GM19240 (cell line): ENCODE measurements at regions not wholly inside any gene's neighbourhood (a gene's known extent, or its start where the extent isn't known, plus 50 kb on each side); places are given as distances from the start of the nearest gene placed in this dataset.

ENCODE experiments used
- DNase-seq: peaks from one replicate; pipeline ENCODE4 v3.0.0; 2011; ENCODE audit warnings: low spot score; ENCODE audit not compliant: insufficient read length

DNA sequence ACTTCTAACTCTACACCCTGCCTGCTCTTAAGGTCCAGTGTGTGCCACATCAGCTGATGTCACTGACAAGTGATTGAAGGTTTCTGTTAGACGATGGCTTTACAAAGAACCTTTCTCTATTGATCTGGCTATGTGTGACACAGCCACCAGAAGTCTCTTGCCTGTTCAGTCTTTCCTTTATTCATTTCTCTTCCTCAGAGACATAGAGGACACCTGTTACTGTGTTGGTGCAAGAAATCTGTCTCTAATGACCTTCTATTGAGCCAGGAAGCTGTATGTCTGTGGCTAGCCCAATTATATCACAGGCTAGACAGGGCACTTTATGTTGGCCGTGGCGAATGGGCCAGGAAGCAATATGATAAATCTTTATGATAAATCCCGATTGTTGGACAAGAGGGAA lies 173.3 kb upstream of the GAP43 start:
- DNase-seq: no peak

DNA sequence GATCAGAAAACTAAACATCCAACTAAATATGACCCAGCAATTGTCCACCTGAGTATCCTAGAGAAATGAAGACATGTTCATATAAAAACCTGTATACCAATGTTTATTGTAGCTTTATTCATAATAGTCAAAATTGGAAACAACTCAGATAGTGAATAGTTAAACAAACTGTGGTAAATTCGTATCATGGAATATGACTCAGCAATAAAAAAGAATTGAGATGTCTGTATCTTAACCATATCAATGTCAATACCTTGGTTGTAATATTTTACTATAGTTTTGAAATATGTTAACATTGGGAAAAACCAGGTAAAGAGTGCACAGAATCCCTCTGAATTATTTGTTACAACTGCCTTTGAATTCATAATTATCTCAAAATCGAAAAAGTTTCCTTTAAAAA lies 159.3 kb upstream of the GAP43 start:
- no peak for DNase-seq

DNA sequence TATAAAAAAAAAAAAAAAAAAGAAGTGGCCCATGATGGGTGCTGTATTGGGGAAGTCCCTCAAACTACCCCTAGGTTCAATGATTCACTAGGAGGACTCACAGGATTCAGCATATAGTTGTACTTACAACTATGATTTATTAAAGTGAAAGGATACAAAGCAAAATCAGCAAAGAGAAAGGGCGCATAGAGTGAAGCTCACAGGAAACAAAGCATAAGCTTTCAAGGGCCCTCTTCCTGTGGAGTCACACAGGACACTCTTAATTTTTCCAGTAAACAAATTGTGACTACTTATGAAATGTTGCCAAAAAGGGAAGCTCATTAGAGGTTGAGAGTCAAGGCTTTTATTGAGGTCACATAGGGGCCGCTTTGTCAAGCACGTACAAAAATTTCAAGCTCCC lies 153.7 kb upstream of the GAP43 start:
- no peak for DNase-seq

DNA sequence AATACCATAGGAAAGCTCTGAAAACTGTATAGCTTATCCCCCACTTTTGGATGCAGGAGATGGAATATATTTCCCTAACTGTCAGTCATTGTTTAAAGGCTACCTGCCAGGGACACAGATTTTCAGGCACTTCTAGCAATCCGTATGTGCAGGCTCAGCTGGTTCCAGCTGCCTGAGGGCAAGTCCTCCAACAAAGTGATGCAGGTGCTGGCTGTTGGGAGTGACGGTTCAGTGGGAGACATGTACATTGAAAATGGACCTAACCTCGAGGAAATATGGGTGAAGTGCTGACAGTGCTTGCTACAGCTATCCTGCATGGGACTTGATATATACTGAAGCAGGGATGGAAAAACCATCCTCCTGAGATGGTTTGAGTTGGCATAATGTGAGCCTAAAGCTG lies 153.1 kb upstream of the GAP43 start:
- DNase-seq: no peak

GRCh38 chr3:115475178-115476041 lies 147.9 kb upstream of the GAP43 start:
- DNase-seq: no peak

DNA sequence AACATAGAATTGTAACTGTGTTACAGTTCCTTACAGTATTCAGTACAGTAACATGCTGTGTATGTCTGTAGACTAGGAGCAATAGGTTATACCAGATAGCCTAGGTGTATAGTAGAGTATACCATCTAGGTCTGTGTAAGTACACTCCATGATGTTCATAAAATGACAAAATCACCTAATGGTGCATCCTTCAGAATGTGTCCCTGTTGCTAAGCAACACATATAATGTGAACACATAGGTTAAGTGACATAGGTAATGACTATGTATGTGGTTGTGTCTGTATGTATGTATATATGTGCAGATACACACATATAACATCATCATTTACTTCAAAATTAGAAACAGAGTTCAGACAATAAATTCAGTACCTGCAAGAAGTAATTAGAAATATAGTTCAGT lies 146.8 kb upstream of the GAP43 start:
- no peak for DNase-seq

GRCh38 chr3:115478359-115478758 lies 145.0 kb upstream of the GAP43 start:
- DNase-seq: no peak

DNA sequence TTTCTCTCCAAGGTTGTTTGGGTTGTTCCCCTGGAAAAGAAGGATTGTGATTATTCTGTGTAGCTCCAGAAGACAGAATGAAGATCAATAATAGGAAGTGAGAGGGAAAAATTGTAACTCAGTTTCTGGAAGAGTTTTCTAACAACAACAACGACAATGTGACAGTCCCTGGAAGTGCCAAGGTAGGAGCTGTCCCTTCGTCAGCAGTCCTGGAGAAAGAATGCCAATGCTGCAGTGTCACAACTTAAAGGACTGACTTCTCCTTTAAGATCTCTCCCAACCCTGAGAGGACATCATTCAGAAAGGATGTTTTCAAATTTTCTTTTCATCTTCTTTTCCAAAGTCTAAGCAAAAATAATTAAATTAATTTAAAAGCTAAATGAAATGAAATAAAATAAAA lies 136.4 kb upstream of the GAP43 start:
- no peak for DNase-seq

- no peak for DNase-seq
These were observed 135.3 kb upstream of the GAP43 start for GRCh38 chr3:115487968-115488367.

GRCh38 chr3:115488409-115488808 lies 134.9 kb upstream of the GAP43 start:
- DNase-seq: no peak

DNA sequence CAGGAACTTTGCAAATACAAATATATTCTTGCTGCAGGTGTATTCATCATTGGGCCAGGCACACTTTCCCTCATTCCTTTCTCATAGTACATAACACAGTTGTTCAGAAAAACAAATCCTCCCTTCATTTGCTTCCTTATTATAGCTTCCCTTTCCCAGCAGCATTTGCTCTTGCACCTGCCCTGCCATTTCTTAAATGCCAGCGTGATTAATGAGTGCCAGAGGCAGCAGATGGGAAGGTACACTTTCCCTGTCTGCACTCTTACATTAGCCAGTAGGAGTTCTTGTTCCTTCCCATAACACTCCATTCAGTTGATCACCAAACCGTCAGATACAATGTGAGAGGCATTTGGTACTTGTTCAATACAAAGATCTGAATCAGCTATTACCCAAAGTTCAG lies 128.5 kb upstream of the GAP43 start:
- no peak for DNase-seq

- DNase-seq: no peak
These were observed 124.9 kb upstream of the GAP43 start for GRCh38 chr3:115498421-115498820.

- no peak for DNase-seq
These were observed 124.4 kb upstream of the GAP43 start for GRCh38 chr3:115498898-115499297.

DNA sequence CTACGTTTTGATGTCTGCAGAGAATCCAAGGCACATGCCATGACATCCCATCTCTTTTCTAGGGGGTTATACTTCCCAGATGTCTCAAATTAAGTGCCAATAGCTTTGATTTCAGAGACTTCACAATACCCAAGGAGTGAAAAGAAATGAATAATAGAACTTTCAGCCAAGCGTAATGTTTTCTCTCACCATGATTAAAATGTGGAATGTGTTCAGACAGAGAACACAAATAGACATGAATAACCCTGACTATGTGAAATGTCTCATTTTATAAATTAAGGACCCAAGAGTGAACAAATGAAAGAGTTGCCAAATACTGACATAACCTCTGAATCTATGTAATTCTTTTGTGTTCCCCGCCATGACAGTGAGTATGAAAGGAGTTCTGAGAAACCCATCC lies 123.6 kb upstream of the GAP43 start:
- DNase-seq: no peak

DNA sequence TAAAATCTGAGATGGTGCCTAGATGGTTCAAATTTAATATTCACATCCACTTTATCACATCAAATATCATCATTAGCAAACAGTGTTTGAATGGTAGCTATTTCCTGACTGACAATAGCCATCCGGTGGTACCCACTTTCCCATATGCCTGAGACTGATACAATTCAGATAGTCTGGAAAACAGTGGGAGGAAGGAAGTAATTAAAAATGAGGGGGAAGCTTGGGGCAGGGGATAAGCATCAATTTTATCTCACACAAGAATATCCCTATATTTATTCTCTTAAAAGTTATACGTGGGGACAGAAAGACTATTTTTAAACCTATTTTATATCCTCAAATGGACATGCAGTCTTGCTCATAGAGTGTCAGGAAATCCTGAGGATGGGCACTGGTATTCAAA lies 122.5 kb upstream of the GAP43 start:
- no peak for DNase-seq

DNA sequence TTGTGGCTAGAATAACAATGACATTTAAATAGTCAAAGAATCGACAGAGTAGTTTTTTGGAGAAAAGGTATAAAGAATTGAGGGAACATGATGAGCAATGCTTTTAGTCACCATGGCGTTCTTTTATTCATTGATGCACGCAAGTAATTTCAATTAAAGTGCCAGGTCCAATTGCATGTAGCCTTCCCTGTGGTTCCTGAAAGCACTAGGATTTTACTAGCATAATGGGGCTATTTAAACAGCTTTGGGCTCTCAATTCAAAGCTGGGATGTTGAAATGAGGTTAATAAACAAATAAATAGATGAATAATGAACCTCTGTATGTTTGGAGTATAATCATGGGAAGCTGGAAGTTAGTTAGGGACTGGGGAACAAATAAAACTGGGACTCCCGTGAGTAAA lies 121.2 kb upstream of the GAP43 start:
- DNase-seq: no peak

- DNase-seq: no peak
These were observed 119.9 kb upstream of the GAP43 start for GRCh38 chr3:115503394-115503793.

DNA sequence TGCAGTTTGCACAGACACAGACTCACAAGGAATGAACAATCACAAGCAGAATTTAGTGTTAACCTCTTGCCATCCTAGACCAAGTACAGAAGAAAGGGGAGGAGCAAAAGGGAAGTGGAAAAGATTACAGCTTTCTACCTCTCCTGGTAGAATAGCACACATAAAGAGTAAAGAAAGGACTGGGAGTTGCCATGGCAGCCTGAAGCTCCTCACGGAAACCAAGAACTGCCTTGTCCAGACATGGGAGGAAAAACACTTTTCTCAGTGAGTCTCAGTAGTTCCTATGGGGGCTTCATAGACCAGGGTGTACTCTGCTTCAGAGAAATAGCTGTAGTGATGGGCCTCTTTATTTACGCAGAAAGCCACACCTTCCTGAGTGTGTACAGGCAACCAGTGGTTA lies 114.7 kb upstream of the GAP43 start:
- no peak for DNase-seq

GRCh38 chr3:115512565-115513415 lies 110.5 kb upstream of the GAP43 start:
- DNase-seq: no peak

DNA sequence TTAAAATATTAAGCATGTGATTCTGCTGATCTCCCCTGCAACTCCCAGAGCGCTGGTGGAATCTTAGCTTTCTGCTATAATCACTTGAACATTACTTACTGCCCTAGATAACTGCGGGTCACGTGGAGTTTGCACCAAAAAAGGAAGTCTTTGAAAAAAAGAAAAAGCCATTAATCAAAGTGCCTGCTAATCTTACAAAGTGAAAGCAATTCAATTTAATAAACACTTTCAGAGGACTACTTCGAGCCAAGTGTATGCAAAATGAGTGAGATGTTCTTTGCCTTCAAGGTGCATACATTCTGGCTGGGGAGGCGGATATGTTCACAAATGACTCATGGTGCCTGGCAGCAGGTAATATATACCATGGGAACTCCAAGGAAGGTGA lies 109.9 kb upstream of the GAP43 start:
- no peak for DNase-seq

- DNase-seq: no peak
These were observed 105.8 kb upstream of the GAP43 start for GRCh38 chr3:115517457-115518050.

- DNase-seq: no peak
These were observed 105.0 kb upstream of the GAP43 start for GRCh38 chr3:115518100-115518852.
